Coronary artery (tissue), 2 donors: ENCODE measurements at regions not wholly inside any gene's neighbourhood (a gene's known extent, or its start where the extent isn't known, plus 50 kb on each side); places are given as distances from the start of the nearest gene placed in this dataset.

Source experiments
- DNase-seq: peaks from one replicate; pipeline ENCODE4 v3.0.0-alpha.2; 2017; ENCODE audit warnings: low spot score
- H3K27ac ChIP-seq, 2 donors: fragments of 200-600 bp; sonication (generic); one replicate each; pipeline ENCODE4 v1.5.1; 2016 to 2019
- H3K4me3 ChIP-seq: fragments of 200-600 bp; sonication (generic); 2 replicates; pipeline ENCODE4 v1.5.1; 2016; ENCODE audit warnings: mild to moderate bottlenecking, moderate library complexity
- TF ChIP-seq, protein P1 (sequence below): fragments of 200-600 bp; sonication (generic); IDR thresholded peaks from one replicate; pipeline ENCODE4 v1.5.1; 2019; ENCODE audit warnings: antibody characterized with exemption

DNA sequence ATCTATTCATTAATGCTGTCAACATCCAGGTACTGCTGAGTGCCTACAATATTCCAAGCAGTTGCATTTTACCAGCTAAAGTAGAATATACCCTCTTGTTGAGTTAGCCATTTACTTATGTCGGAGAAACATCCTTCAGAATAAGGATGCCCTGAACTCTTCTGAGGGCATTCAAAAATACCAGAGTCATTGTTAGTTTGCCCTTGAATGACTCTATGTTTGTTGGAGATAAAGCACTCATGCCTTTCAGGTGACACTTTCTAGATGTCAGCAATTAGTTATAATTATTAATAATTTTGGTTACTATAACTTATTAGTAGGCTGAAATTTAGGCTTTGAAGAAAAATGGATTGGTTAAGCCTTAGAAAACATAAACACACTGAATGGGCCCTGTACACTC, 286.2 kb upstream of the STXBP5 start:
- Histone ChIP-seq H3K27ac (no peak overlapping the region), H3K4me3 (no peak overlapping the region)
- DNase-seq = no peak
- TF ChIP-seq, protein P1, sequence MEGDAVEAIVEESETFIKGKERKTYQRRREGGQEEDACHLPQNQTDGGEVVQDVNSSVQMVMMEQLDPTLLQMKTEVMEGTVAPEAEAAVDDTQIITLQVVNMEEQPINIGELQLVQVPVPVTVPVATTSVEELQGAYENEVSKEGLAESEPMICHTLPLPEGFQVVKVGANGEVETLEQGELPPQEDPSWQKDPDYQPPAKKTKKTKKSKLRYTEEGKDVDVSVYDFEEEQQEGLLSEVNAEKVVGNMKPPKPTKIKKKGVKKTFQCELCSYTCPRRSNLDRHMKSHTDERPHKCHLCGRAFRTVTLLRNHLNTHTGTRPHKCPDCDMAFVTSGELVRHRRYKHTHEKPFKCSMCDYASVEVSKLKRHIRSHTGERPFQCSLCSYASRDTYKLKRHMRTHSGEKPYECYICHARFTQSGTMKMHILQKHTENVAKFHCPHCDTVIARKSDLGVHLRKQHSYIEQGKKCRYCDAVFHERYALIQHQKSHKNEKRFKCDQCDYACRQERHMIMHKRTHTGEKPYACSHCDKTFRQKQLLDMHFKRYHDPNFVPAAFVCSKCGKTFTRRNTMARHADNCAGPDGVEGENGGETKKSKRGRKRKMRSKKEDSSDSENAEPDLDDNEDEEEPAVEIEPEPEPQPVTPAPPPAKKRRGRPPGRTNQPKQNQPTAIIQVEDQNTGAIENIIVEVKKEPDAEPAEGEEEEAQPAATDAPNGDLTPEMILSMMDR = no peak

DNA sequence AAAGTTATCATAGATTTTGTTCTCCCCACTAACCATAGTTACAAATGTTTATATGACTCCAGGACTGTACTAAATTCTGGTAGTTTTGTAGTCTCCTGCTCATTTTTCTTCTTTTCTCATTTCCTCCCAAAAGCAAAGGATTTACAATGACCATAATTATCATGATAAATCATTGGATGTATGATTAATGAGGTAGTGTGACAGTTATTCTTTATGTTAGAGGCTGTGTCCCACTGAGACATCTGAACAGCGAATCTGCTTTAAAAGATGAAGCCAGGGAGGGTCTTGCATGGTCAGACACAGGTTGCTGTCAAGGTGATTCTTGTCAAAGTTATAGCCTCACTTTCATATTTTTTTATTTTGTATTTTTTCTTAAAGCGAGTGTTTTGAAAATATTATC, 285.2 kb upstream of the STXBP5 start:
- DNase-seq = no peak
- Histone ChIP-seq H3K27ac (no peak overlapping the region), H3K4me3 (no peak overlapping the region)
- TF ChIP-seq, protein P1 = no peak

DNA sequence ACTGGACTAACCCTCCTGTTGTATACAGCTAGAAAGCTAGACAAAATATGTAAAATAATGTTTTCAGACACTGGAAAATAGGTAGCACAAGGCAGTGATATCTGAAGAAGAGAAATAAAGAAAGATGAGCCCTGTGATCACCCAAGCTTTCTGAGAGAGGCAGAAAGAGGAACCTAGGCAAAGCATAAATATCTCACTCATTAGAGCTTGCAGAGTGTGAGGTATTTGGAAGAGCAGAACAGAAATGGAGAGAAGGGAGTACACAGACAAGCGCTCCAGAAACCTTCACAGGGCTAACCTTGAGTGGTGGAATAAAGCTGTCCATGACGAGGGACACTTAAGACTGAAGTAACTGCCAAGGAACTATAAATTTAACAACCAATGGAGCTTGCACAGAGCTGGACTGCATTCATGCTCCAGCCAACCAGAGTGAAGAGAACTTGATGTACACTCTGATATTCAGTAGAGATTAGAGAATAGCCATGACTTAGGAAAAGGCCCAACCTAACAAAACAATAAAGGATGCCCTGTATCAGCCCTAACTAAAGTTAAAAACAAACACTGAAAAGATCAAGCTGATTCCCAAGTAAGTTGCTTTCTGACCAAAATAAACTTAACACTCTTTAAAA, 280.9 kb upstream of the STXBP5 start:
- TF ChIP-seq, protein P1 = no peak
- no peak for DNase-seq
- Histone ChIP-seq H3K27ac (no peak overlapping the region), H3K4me3 (no peak overlapping the region)

DNA sequence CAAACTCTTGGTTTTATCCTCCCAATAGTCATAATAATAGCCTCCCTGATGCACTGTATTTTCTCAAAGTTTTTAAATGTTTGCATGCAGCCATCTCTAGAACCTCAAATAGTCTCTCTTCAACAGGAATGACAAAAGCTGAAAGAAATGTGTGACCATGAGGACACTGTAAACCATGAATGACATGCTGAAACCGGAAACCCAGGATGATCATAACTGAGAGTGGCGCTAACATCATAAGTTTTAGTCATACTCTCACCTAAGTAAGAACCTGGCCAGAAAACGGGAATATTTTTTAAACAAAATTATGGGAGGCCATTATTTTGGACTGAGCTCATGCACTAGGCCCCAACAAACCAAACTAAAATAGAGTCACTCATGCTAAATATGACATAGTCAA, 278.4 kb upstream of the STXBP5 start:
- TF ChIP-seq, protein P1 = no peak
- H3K4me3 ChIP-seq = no peak overlapping the region
- no peak for DNase-seq
- H3K27ac ChIP-seq = no peak overlapping the region

DNA sequence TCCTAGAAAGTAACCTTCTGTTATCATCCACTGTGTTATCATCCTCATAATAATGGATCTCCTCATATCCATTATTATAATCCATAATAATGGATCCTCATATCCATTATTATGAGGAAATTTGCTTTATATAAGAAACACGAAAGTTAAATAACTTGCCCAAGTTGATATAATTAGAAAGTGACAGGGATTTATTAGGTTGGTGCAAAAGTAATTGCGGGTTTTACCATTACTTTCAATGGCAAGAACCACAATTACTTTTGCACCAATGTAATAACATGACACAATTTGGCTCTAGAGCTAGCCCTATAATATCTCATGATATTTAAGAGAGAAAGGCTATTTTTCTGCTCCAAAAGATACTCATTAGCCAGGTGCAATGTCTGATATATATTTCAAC, 275.7 kb upstream of the STXBP5 start:
- no peak overlapping the region for H3K27ac ChIP-seq
- no peak for DNase-seq
- TF ChIP-seq, protein P1 = no peak
- H3K4me3 ChIP-seq = no peak overlapping the region

DNA sequence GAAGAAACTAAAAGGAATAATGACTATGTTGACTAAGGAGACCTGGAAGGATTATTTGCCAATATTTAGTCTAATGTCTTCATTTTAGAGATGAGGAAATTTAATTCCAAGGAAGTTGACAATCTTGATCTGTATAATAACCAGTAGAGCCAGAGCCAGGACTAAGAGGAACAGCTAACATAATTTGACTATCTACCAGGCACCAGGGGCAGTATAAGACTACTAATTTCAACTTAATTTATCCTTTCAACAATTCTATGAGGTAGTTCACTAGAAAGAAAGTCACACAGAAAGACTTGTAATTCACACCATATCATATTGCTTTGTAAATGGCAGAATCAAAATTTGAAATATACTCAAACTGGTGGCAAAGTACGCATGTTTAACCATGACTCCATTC, 273.0 kb upstream of the STXBP5 start:
- Histone ChIP-seq H3K4me3 (no peak overlapping the region), H3K27ac (no peak overlapping the region)
- no peak for DNase-seq
- TF ChIP-seq, protein P1 = no peak

DNA sequence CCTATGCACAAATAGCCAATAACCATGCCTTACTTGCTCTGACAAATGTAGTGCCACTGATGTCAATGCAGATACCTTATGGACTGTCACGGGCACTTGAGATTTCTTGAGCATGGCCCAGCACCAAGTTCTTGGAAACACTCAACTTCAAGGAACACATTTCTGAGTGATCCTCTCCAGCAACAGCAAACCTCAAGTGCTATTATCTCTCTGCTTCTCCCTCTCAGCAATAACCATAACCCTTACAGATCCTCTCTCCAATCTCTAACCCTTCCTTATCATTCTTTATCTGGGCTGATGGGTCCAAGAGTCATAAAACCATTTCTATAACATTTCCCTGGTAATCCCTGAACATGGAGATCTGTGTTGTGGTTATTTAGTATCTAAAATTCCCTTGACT, 266.9 kb upstream of the STXBP5 start:
- DNase-seq = no peak
- no peak overlapping the region for H3K27ac ChIP-seq
- TF ChIP-seq, protein P1 = no peak
- no peak overlapping the region for H3K4me3 ChIP-seq
